H1 (cell line): ENCODE measurements at regions not wholly inside any gene's neighbourhood (a gene's known extent, or its start where the extent isn't known, plus 50 kb on each side); places are given as distances from the start of the nearest gene placed in this dataset.

Experiments used
- CTCF ChIA-PET: fragments of 300-600 bp; sonication (Branson Sonifier 250); formaldehyde crosslinking; loops from one replicate; lab custom pipeline; 2021; ENCODE audit not compliant: partially characterized antibody; lab: Charles Lee
- POLR2A ChIA-PET: fragments of 300-600 bp; sonication (Branson Sonifier 250); formaldehyde crosslinking; loops from one replicate; lab custom pipeline; 2021; ENCODE audit warnings: inconsistent platforms; ENCODE audit not compliant: partially characterized antibody; lab: Charles Lee
- DNase-seq, 2 experiments: peaks; one replicate each; pipeline versions ENCODE4 v3.0.0 to v3.0.0-alpha.2; 2010 to 2022; ENCODE audit warnings: low spot score in 2 of 2, low read depth in 1 of 2, mixed read lengths in 1 of 2
- FAIRE-seq: peaks from 2 replicates; lab custom pipeline; 2011; peaks lifted over from hg19 to GRCh38; lab: Jason Lieb, UNC
- H2AFZ ChIP-seq: 2 replicates; pipeline ENCODE4 v1.8.1; 2012; ENCODE audit warnings: low read length, inconsistent platforms
- H2AK5ac ChIP-seq: 2 replicates; pipeline ENCODE4 v1.6.1; 2013; ENCODE audit warnings: low read depth, low read length
- H2BK120ac ChIP-seq: replicated peaks from 2 replicates; pipeline ENCODE3; 2013; ENCODE audit warnings: low read depth, low read length, inconsistent platforms
- H2BK12ac ChIP-seq: 2 replicates; pipeline ENCODE4 v1.6.1; 2013; ENCODE audit warnings: low read depth, low read length
- H2BK15ac ChIP-seq: 2 replicates; pipeline ENCODE4 v1.6.1; 2013; ENCODE audit warnings: low read length
- H2BK20ac ChIP-seq: 2 replicates; pipeline ENCODE4 v1.6.1; 2013; ENCODE audit warnings: low read length
- H2BK5ac ChIP-seq: 2 replicates; pipeline ENCODE4 v1.6.1; 2013; ENCODE audit warnings: low read depth, low read length
- H3K14ac ChIP-seq: 2 replicates; pipeline ENCODE4 v1.6.1; 2013; ENCODE audit warnings: inconsistent platforms; ENCODE audit not compliant: insufficient read length
- H3K18ac ChIP-seq: 2 replicates; pipeline ENCODE4 v1.6.1; 2013; ENCODE audit warnings: low read length; ENCODE audit errors: extremely low read depth
- H3K23ac ChIP-seq: 2 replicates; pipeline ENCODE4 v1.6.1; 2013; ENCODE audit warnings: inconsistent platforms; ENCODE audit not compliant: insufficient read length
- H3K23me2 ChIP-seq: 2 replicates; pipeline ENCODE4 v1.6.1; 2013; ENCODE audit warnings: low read depth, low read length
- H3K27ac ChIP-seq: 2 replicates; pipeline ENCODE4 v1.6.1; 2011; ENCODE audit warnings: low read depth, low read length, inconsistent platforms
- H3K27me3 ChIP-seq, 4 experiments: replicated peaks in 1 of 4; 1 replicate in 1 of 4; 2 replicates in 3 of 4; pipeline versions ENCODE4 v1.6.1 to v1.8.1; 2011 to 2013; ENCODE audit warnings: low read length in 3 of 4, mild to moderate bottlenecking in 3 of 4, inconsistent platforms in 2 of 4, mixed read lengths in 2 of 4, moderate library complexity in 1 of 4; ENCODE audit not compliant: control insufficient read depth in 3 of 4, insufficient read depth in 3 of 4; ENCODE audit errors: extremely low read depth in 1 of 4
- H3K36me3 ChIP-seq, 4 experiments: 2 replicates each; pipeline versions ENCODE4 v1.6.1 to v1.8.1; 2011 to 2013; ENCODE audit warnings: mild to moderate bottlenecking in 4 of 4, low read length in 3 of 4, moderate library complexity in 2 of 4, control low read depth in 1 of 4, inconsistent platforms in 1 of 4; ENCODE audit not compliant: insufficient read depth in 4 of 4, control insufficient read depth in 2 of 4
- H3K4ac ChIP-seq: replicated peaks from 2 replicates; pipeline ENCODE3; 2013; ENCODE audit warnings: low read length, low read depth, mixed read lengths, inconsistent platforms; ENCODE audit not compliant: insufficient read length
- H3K4me1 ChIP-seq, 4 experiments: replicated peaks in 1 of 4; 1 replicate in 1 of 4; 2 replicates in 3 of 4; pipeline versions ENCODE4 v1.6.1 to v1.8.1; 2011 to 2013; ENCODE audit warnings: low read length in 3 of 4, inconsistent platforms in 2 of 4, mixed read lengths in 1 of 4; ENCODE audit not compliant: insufficient read depth in 4 of 4, control insufficient read depth in 3 of 4
- H3K4me2 ChIP-seq, 2 experiments: 2 replicates each; pipeline versions ENCODE4 v1.6.1 to v1.8.1; 2011 to 2013; ENCODE audit warnings: low read depth in 2 of 2, low read length in 2 of 2, control low read depth in 1 of 2, inconsistent platforms in 1 of 2, mild to moderate bottlenecking in 1 of 2; ENCODE audit not compliant: insufficient read depth in 1 of 2
- H3K4me3 ChIP-seq, 4 experiments: fragments of 200-600, 300-600 bp in 1 of 4; sonication (generic), shearing (Covaris generic), sonication (Bioruptor Twin) in 1 of 4; 2 replicates each; pipeline versions ENCODE4 v1.5.1 to v1.8.1; 2011 to 2016; ENCODE audit warnings: low read length in 4 of 4, low read depth in 3 of 4, control low read depth in 2 of 4, inconsistent platforms in 2 of 4, mild to moderate bottlenecking in 2 of 4, mixed read lengths in 1 of 4, moderate library complexity in 1 of 4; ENCODE audit not compliant: insufficient read depth in 2 of 4; ENCODE audit errors: extremely low read depth in 1 of 4
- H3K56ac ChIP-seq: replicated peaks from 2 replicates; pipeline ENCODE3; 2013; ENCODE audit warnings: low read depth, mild to moderate bottlenecking, mixed read lengths, low read length, inconsistent platforms; ENCODE audit not compliant: insufficient read length
- H3K79me1 ChIP-seq: 2 replicates; pipeline ENCODE4 v1.6.1; 2013; ENCODE audit warnings: low read depth, low read length, control low read depth
- H3K79me2 ChIP-seq, 2 experiments: 2 replicates each; pipeline versions ENCODE4 v1.6.1 to v1.8.1; 2012 to 2013; ENCODE audit warnings: low read length in 2 of 2, mild to moderate bottlenecking in 2 of 2, inconsistent platforms in 1 of 2; ENCODE audit not compliant: insufficient read depth in 2 of 2, control insufficient read depth in 1 of 2
- H3K9ac ChIP-seq, 4 experiments: replicated peaks in 1 of 4; 1 replicate in 1 of 4; 2 replicates in 3 of 4; pipeline versions ENCODE4 v1.6.1 to v1.8.1; 2011 to 2013; ENCODE audit warnings: low read depth in 3 of 4, low read length in 3 of 4, control low read depth in 2 of 4, mild to moderate bottlenecking in 2 of 4, moderate library complexity in 2 of 4, inconsistent platforms in 1 of 4; ENCODE audit errors: extremely low read depth in 1 of 4
- H3K9me3 ChIP-seq, 2 experiments: 2 replicates each; pipeline versions ENCODE4 v1.6.1 to v1.8.1; 2012 to 2013; ENCODE audit warnings: mild to moderate bottlenecking in 2 of 2, moderate library complexity in 2 of 2, control low read depth in 1 of 2, inconsistent platforms in 1 of 2, low read depth in 1 of 2, low read length in 1 of 2, mixed read lengths in 1 of 2; ENCODE audit not compliant: insufficient read depth in 2 of 2
- H4K20me1 ChIP-seq, 2 experiments: replicated peaks in 1 of 2; 2 replicates each; pipeline versions ENCODE3 to v1.8.1; 2011 to 2013; ENCODE audit warnings: inconsistent platforms in 2 of 2, low read length in 2 of 2, mild to moderate bottlenecking in 1 of 2; ENCODE audit not compliant: insufficient read depth in 2 of 2, control insufficient read depth in 1 of 2
- H4K5ac ChIP-seq: 2 replicates; pipeline ENCODE4 v1.6.1; 2013; ENCODE audit warnings: low read length, low read depth, mixed read lengths, inconsistent platforms; ENCODE audit not compliant: insufficient read length
- H4K8ac ChIP-seq: 2 replicates; pipeline ENCODE4 v1.8.0; 2013; ENCODE audit warnings: mild to moderate bottlenecking, moderate library complexity, low read length, inconsistent platforms; ENCODE audit not compliant: insufficient read depth; ENCODE audit errors: extremely low read depth
- H4K91ac ChIP-seq: replicated peaks from 2 replicates; pipeline ENCODE3; 2013; ENCODE audit warnings: low read length, mixed read lengths, inconsistent platforms; ENCODE audit not compliant: insufficient read length
- CEBPB ChIP-seq: IDR thresholded peaks from 2 replicates; pipeline ENCODE4 v1.6.1; 2012; ENCODE audit warnings: low read depth, low read length
- JUN ChIP-seq: IDR thresholded peaks from 2 replicates; pipeline ENCODE4 v1.6.1; 2011; ENCODE audit warnings: low read depth, mild to moderate bottlenecking, improper control_type of control experiment, low read length
- SIX5 ChIP-seq: IDR thresholded peaks from 2 replicates; pipeline ENCODE4 v1.6.1; 2011; ENCODE audit warnings: mild to moderate bottlenecking, low read depth, low read length
- WGBS, 2 experiments: shearing (Covaris generic) in 1 of 2; methylation state at CpG; one replicate each; pipeline versions ENCODE4 v1.1.6 to v1.1.7; 2013 to 2015; ENCODE audit warnings: low lambda C conversion rate in 2 of 2, mixed read lengths in 2 of 2, inconsistent platforms in 1 of 2, low coverage in 1 of 2, missing lambda C conversion rate in 1 of 2; ENCODE audit not compliant: insufficient replicate concordance in 2 of 2, insufficient coverage in 1 of 2, insufficient read length in 1 of 2; ENCODE audit errors: extremely low coverage in 1 of 2, missing lambda C conversion rate in 1 of 2; 5-methylcytosine and 5-hydroxymethylcytosine counted together

DNA sequence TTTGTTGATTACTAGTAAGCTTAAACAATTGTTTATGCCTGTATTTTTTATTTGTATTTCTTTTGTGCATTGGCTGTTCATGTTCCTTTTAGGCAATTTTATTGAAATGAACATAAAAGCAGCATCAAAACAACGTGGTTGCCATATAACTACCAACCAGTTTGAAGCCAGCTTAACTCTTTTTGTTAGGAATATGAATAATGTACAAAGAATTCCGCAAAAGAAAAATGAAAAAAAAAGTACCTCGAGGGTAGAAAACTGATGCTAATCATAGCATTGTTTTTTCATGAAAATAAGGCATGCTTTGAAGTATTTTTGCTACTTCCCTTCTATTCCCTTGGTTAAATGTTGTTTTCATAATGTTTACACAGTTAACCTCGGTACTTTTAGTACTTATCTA lies 1024.0 kb upstream of the SLIT2 start:
- H3K9me3 ChIP-seq: no peaks in the 10 kb centered on the region
- no peak overlapping the region for H4K5ac ChIP-seq
- POLR2A ChIA-PET: no interaction called here
- H3K79me2 ChIP-seq: no peaks in the 10 kb centered on the region
- no peak overlapping the region for H3K4ac ChIP-seq
- no peak overlapping the region for H3K23ac ChIP-seq
- H3K4me2 ChIP-seq: no peak overlapping the region
- no peaks in the 10 kb centered on the region for H3K23me2 ChIP-seq
- no peaks in the 10 kb centered on the region for H3K27me3 ChIP-seq
- no peaks in the 10 kb centered on the region for H3K36me3 ChIP-seq
- DNase-seq (no peak), FAIRE-seq (no peak)
- H3K14ac ChIP-seq: no peak overlapping the region
- H3K9ac ChIP-seq: no peak overlapping the region
- H2BK5ac ChIP-seq: no peak overlapping the region
- CTCF ChIA-PET: interaction anchor here (0.7 to 1.4 kb wide), 3 partner anchors 11 to 1187 kb away, joined by 3 to 5 read pairs (median 3); no protein-coding TSS in a partner anchor
- WGBS, 2 experiments: 98% methylated on average over 4 of the region's 4 CpGs; no CpG with 5 or more reads in 1 of the 2 experiments
- no peak overlapping the region for H2BK12ac ChIP-seq
- H3K27ac ChIP-seq: no peak overlapping the region
- H3K18ac ChIP-seq: no peak overlapping the region
- H3K4me1 ChIP-seq: no peaks in the 10 kb centered on the region
- H4K8ac ChIP-seq: no peak overlapping the region
- H2AFZ ChIP-seq: no peak overlapping the region
- no peak overlapping the region for H4K91ac ChIP-seq
- H2BK120ac ChIP-seq: no peak overlapping the region
- H2AK5ac ChIP-seq: no peak overlapping the region
- TF ChIP-seq CEBPB: no peak
- TF ChIP-seq SIX5: no peak
- no peak for TF ChIP-seq JUN
- no peak overlapping the region for H3K56ac ChIP-seq
- no peaks in the 10 kb centered on the region for H4K20me1 ChIP-seq
- H2BK15ac ChIP-seq: no peak overlapping the region
- H3K4me3 ChIP-seq: no peak overlapping the region
- no peaks in the 10 kb centered on the region for H3K79me1 ChIP-seq
- no peak overlapping the region for H2BK20ac ChIP-seq
